ENCODE measurements at regions not wholly inside any gene's neighbourhood (a gene's known extent, or its start where the extent isn't known, plus 50 kb on each side); places are given as distances from the start of the nearest gene placed in this dataset.

DNA sequence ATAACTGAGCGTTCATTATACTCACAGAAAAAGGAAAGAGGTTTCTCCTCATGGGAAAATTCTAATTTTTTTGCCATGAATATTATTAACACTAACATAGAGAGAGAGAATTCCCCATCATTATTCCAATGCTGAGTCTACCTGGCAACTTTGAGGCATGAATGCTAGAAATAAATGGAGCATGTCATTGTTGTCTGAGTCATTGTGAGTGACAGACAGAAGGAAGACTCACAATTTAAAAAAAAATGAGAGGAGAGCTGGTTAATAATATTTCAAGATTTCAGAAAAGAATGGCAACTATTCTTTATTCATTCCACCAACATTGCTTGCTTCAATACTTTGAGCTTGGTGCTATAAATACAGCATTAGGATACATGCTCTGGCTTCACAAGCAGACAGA is 170.4 kb upstream of the HS3ST1 start:
- no peak for DNase-seq (ENCODE audit: low spot score)
- ATAC-seq (ENCODE audit: insufficient number of reproducible peaks, low FRiP score, low read depth): no peak
- no peak for TF ChIP-seq CTCF (IDR thresholded peaks at IDR 0.05)
- Histone ChIP-seq H3K36me3 (no peaks in the 10 kb centered on the region), H3K27ac (no peak overlapping the region), H3K27me3 (replicated peaks; ENCODE audit: insufficient read depth) (no peaks in the 10 kb centered on the region), H3K4me1 (ENCODE audit: control insufficient read depth in 1 of 2, low read depth in 2 of 2) (no peaks in the 10 kb centered on the region), H3K9me3 (no peaks in the 10 kb centered on the region), H3K4me3 (no peak overlapping the region)

- H3K9me3 ChIP-seq: no peaks in the 10 kb centered on the region
- DNase-seq (ENCODE audit: low spot score) (no peak), ATAC-seq (ENCODE audit: insufficient number of reproducible peaks, low FRiP score, low read depth) (no peak)
- no peaks in the 10 kb centered on the region for H3K36me3 ChIP-seq
- H3K27ac ChIP-seq: no peak overlapping the region
- no peaks in the 10 kb centered on the region for H3K27me3 ChIP-seq (replicated peaks; ENCODE audit: insufficient read depth)
- H3K4me3 ChIP-seq: no peak overlapping the region
- TF ChIP-seq CTCF (IDR thresholded peaks at IDR 0.05): no peak
- no peaks in the 10 kb centered on the region for H3K4me1 ChIP-seq (ENCODE audit: control insufficient read depth in 1 of 2, low read depth in 2 of 2)
Measured at GRCh38 chr4:11598591-11598990, 169.9 kb upstream of the HS3ST1 start.

DNA sequence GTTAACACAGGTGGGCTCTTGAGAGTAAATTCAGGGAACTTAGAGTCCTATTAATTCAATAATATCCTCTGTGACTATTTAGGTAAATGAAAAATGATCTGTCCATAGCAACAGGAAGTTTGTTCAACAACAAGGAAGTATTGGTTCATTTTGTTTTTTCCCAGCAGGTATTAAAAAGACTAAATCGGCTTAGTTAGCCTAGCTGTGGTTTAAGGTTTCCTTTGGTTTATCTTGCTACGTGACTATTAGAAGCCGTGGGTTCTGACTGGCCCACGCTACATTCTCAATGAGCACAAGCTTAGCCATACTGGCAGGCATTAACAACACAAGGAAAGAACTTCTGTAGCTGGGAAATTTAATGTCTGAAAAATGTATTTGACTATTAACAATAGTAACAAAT is 168.8 kb upstream of the HS3ST1 start:
- ATAC-seq (ENCODE audit: insufficient number of reproducible peaks, low FRiP score, low read depth): no peak
- H3K27ac ChIP-seq: no peak overlapping the region

DNA sequence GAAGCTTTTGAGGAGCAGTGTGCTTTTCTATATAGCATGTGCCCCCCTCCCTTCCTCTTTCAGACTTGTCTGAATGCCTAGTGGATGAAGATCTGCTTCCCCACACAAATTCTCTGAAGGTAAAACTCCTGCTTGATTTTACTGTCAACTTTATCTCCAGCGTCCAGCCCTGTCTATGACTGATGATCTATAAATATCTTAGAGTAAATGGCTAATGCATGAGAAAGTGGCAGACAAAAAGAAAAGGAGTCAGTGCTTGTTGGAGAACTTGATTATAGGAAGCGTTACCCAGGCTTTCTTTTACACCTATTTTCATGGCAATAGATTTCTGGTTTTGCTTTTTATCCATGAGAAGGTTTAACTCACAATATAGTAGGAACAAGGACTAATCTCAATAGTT is 168.3 kb upstream of the HS3ST1 start:
- no peaks in the 10 kb centered on the region for H3K27me3 ChIP-seq (replicated peaks; ENCODE audit: insufficient read depth)
- ATAC-seq (ENCODE audit: insufficient number of reproducible peaks, low FRiP score, low read depth) (no peak), DNase-seq (ENCODE audit: low spot score) (no peak)
- TF ChIP-seq CTCF (IDR thresholded peaks at IDR 0.05): no peak
- H3K9me3 ChIP-seq: no peaks in the 10 kb centered on the region
- H3K27ac ChIP-seq: no peak overlapping the region
- no peak overlapping the region for H3K4me3 ChIP-seq
- H3K36me3 ChIP-seq: no peaks in the 10 kb centered on the region
- no peaks in the 10 kb centered on the region for H3K4me1 ChIP-seq (ENCODE audit: control insufficient read depth in 1 of 2, low read depth in 2 of 2)

More for the DNA sequence above, 168.8 kb upstream of the HS3ST1 start:
- Histone ChIP-seq H3K27me3 (replicated peaks; ENCODE audit: insufficient read depth) (no peaks in the 10 kb centered on the region), H3K4me1 (ENCODE audit: control insufficient read depth in 1 of 2, low read depth in 2 of 2) (no peaks in the 10 kb centered on the region), H3K4me3 (no peak overlapping the region), H3K36me3 (no peaks in the 10 kb centered on the region), H3K9me3 (no peaks in the 10 kb centered on the region)
- no peak for TF ChIP-seq CTCF (IDR thresholded peaks at IDR 0.05)
- no peak for DNase-seq (ENCODE audit: low spot score)

GRCh38 chr4:11593576-11594116 is 165.0 kb upstream of the HS3ST1 start:
- TF ChIP-seq CTCF (IDR thresholded peaks at IDR 0.05): no peak
- H3K27ac ChIP-seq: no peak overlapping the region
- DNase-seq (ENCODE audit: low spot score) (no peak), ATAC-seq (ENCODE audit: insufficient number of reproducible peaks, low FRiP score, low read depth) (no peak)
- H3K4me3 ChIP-seq: no peak overlapping the region
- no peaks in the 10 kb centered on the region for H3K36me3 ChIP-seq
- no peaks in the 10 kb centered on the region for H3K27me3 ChIP-seq (replicated peaks; ENCODE audit: insufficient read depth)
- no peaks in the 10 kb centered on the region for H3K4me1 ChIP-seq (ENCODE audit: control insufficient read depth in 1 of 2, low read depth in 2 of 2)
- no peaks in the 10 kb centered on the region for H3K9me3 ChIP-seq
